ENCODE measurements at regions not wholly inside any gene's neighbourhood (a gene's known extent, or its start where the extent isn't known, plus 50 kb on each side); places are given as distances from the start of the nearest gene placed in this dataset.

DNA sequence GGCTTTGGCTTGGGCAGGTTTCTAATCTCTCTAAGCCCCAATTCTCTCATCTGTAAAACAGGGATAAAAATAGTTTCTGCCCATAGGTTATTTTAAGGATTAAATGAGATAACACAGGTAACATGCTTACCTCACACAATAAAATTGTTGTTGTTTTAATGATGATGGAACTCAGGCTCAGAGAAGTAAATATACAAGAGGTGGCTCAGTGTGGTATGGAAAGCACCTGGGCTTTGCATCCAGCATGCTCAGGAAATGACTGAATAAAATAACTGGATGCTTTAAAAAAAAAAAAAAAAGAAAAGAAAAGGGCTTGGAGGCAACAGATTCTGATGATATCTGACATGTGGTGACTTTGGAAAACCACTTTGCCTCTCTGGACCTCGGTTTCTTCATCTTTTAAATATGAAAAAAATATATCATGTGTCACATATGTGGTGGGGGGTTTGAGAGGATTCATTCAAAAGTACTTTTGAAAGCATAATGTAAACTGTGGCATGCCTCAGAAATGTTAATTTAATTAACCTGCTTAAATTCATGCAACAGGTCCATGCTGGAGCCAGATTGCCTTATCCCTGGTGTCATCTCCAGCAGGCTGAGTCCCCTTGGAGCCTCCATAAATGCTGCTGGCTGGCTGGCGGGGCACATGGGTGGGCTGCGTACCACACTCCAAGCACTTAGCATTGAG, 112.8 kb upstream of the CDC42EP3 start:
- Histone ChIP-seq H3K36me3 (no peaks in the 10 kb centered on the region), H3K4me3 (no peak overlapping the region), H3K4me1 (peaks cover 12 to 59% (median 14%) of the 10 kb centered on the region in 4 donors), H3K27me3 (no peaks in the 10 kb centered on the region), H3K9me3 (peaks cover 11 to 14% of the 10 kb centered on the region in 2 donors), H3K27ac (peak overlapping the region in 3 of 4 donors; percentile 67 to 82 (median 75))
- DNase-seq, result no peak
- TF ChIP-seq, protein P1, sequence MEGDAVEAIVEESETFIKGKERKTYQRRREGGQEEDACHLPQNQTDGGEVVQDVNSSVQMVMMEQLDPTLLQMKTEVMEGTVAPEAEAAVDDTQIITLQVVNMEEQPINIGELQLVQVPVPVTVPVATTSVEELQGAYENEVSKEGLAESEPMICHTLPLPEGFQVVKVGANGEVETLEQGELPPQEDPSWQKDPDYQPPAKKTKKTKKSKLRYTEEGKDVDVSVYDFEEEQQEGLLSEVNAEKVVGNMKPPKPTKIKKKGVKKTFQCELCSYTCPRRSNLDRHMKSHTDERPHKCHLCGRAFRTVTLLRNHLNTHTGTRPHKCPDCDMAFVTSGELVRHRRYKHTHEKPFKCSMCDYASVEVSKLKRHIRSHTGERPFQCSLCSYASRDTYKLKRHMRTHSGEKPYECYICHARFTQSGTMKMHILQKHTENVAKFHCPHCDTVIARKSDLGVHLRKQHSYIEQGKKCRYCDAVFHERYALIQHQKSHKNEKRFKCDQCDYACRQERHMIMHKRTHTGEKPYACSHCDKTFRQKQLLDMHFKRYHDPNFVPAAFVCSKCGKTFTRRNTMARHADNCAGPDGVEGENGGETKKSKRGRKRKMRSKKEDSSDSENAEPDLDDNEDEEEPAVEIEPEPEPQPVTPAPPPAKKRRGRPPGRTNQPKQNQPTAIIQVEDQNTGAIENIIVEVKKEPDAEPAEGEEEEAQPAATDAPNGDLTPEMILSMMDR (IDR thresholded peaks at IDR 0.05), result no peak
- TF ChIP-seq EP300 (IDR thresholded peaks at IDR 0.05; ENCODE audit: low read depth) (no peak), POLR2A (IDR thresholded peaks at IDR 0.05) (no peak), POLR2AphosphoS5 (IDR thresholded peaks at IDR 0.05) (no peak)
- 85 to 86% methylated on average over 1 to 3 of the region's 3 CpGs for WGBS, 2 donors (ENCODE audit: low coverage in 1 of 2)
- in situ Hi-C loops (cut with MboI; ENCODE audit: low pct_ligation_motif_present in 1 of 4, low pct_unique_long_range_greater_than_20kb in 1 of 4, low sequenced_read_pairs in 3 of 4) (no loop called here), intact Hi-C loops (cut with DNase I; ENCODE audit: low total_unique reads) (no loop called here)

DNA sequence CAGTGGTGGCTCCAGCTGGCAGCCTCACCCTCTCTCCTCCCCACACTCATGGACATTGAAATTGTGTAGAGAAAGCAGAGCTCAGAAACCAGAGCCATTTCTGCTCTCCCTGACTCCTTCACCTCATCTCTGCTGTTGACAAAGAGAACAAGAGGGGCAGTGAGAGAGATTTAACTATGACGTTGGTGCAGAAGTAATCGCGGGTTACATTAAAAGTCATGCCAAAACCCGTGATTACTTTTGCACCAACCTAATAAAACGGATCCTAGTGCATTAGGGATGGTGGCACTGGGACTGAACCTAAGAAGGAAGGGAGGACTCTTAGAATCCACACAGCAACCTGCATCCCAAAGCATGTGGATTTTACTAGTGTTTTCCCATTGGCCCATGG, 113.3 kb upstream of the CDC42EP3 start:
- TF ChIP-seq, protein P1 (IDR thresholded peaks at IDR 0.05), result no peak
- no peak for TF ChIP-seq EP300 (IDR thresholded peaks at IDR 0.05; ENCODE audit: low read depth)
- no peak for TF ChIP-seq POLR2A (IDR thresholded peaks at IDR 0.05)
- TF ChIP-seq POLR2AphosphoS5 (IDR thresholded peaks at IDR 0.05), result no peak
- Histone ChIP-seq H3K4me3 (no peak overlapping the region), H3K36me3 (no peaks in the 10 kb centered on the region), H3K27me3 (no peaks in the 10 kb centered on the region), H3K27ac (peak overlapping the region in 1 of 4 donors; percentile 2), H3K9me3 (peaks cover 11 to 14% of the 10 kb centered on the region in 2 donors), H3K4me1 (peaks cover 9 to 54% (median 12%) of the 10 kb centered on the region in 4 donors)
- in situ Hi-C loops (cut with MboI; ENCODE audit: low pct_ligation_motif_present in 1 of 4, low pct_unique_long_range_greater_than_20kb in 1 of 4, low sequenced_read_pairs in 3 of 4), result no loop called here
- WGBS, 2 donors (ENCODE audit: low coverage in 1 of 2), result 75 to 88% methylated on average over 3 to 5 of the region's 5 CpGs
- no peak for DNase-seq
- intact Hi-C loops (cut with DNase I; ENCODE audit: low total_unique reads), result no loop called here

DNA sequence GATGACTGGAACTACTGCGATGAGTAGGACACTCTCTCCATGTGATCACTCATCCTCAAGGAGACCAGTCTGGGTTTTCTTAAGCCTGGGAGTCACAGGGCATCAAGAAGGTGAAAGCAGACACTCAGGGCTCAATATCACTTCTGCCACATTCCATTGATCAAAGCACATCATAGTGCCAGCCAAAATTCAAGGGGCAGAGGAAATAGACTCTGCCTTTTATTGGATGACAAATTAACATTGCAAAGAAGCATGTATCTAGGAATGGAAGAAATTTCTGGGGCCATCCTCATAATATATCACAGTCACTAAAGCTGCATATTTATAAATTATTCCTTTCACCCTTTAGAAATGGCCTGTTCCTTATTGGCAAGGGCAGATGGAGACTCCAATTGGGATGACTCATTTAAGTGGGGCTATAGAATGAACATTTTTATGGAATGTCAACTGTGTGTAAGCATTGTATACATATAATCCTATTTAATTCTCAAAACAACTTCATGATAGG, 114.8 kb upstream of the CDC42EP3 start:
- intact Hi-C loops (cut with DNase I; ENCODE audit: low total_unique reads) (no loop called here), in situ Hi-C loops (cut with MboI; ENCODE audit: low pct_ligation_motif_present in 1 of 4, low pct_unique_long_range_greater_than_20kb in 1 of 4, low sequenced_read_pairs in 3 of 4) (no loop called here)
- no peaks in the 10 kb centered on the region for H3K27me3 ChIP-seq
- peaks cover 0 to 40% (median 8%) of the 10 kb centered on the region in 4 donors for H3K4me1 ChIP-seq
- peak overlapping the region; percentile 45 to 61 (median 48) for H3K27ac ChIP-seq
- peaks cover 11 to 14% of the 10 kb centered on the region in 2 donors for H3K9me3 ChIP-seq
- WGBS, 2 donors (ENCODE audit: low coverage in 1 of 2), result 94 to 100% methylated on average over 1 of the region's 1 CpG
- H3K4me3 ChIP-seq, result no peak overlapping the region
- no peaks in the 10 kb centered on the region for H3K36me3 ChIP-seq
- TF ChIP-seq, protein P1 (IDR thresholded peaks at IDR 0.05), result no peak
- TF ChIP-seq POLR2A (IDR thresholded peaks at IDR 0.05), result no peak
- DNase-seq, result no peak

GRCh38 chr2:37786854-37787253, 115.4 kb upstream of the CDC42EP3 start:
- Histone ChIP-seq H3K4me1 (peaks cover 0 to 33% (median 8%) of the 10 kb centered on the region in 4 donors), H3K27me3 (no peaks in the 10 kb centered on the region), H3K4me3 (no peak overlapping the region), H3K27ac (peak overlapping the region; percentile 28 to 61 (median 48)), H3K9me3 (peaks cover 11 to 14% of the 10 kb centered on the region in 2 donors), H3K36me3 (no peaks in the 10 kb centered on the region)
- DNase-seq, result peak; percentile 59
- intact Hi-C loops (cut with DNase I; ENCODE audit: low total_unique reads) (no loop called here), in situ Hi-C loops (cut with MboI; ENCODE audit: low pct_ligation_motif_present in 1 of 4, low pct_unique_long_range_greater_than_20kb in 1 of 4, low sequenced_read_pairs in 3 of 4) (no loop called here)
- TF ChIP-seq POLR2A (IDR thresholded peaks at IDR 0.05) (no peak), POLR2AphosphoS5 (IDR thresholded peaks at IDR 0.05) (peak in 2 of 3 donors; percentile 48 to 64)
- TF ChIP-seq, protein P1 (IDR thresholded peaks at IDR 0.05), result no peak
- WGBS, 2 donors (ENCODE audit: low coverage in 1 of 2), result 73% methylated on average over 5 of the region's 5 CpGs; no CpG with 5 or more reads in 1 of the 2 donors

All from transverse colon (tissue), 4 donors.